GM12892 (cell line): ENCODE measurements at regions not wholly inside any gene's neighbourhood (a gene's known extent, or its start where the extent isn't known, plus 50 kb on each side); places are given as distances from the start of the nearest gene placed in this dataset.

ENCODE experiments used
- POLR2A ChIP-seq: IDR thresholded peaks from 2 replicates; pipeline ENCODE4 v1.6.1; 2011; ENCODE audit warnings: low read depth, low read length, control low read depth
- POLR2AphosphoS5 ChIP-seq: IDR thresholded peaks from 2 replicates; pipeline ENCODE4 v1.6.1; 2011; ENCODE audit warnings: low read depth, low read length, control low read depth
- TAF1 ChIP-seq: IDR thresholded peaks from 2 replicates; pipeline ENCODE4 v1.6.1; 2011; ENCODE audit warnings: low read depth, mild to moderate bottlenecking, control low read depth, low read length, borderline replicate concordance

DNA sequence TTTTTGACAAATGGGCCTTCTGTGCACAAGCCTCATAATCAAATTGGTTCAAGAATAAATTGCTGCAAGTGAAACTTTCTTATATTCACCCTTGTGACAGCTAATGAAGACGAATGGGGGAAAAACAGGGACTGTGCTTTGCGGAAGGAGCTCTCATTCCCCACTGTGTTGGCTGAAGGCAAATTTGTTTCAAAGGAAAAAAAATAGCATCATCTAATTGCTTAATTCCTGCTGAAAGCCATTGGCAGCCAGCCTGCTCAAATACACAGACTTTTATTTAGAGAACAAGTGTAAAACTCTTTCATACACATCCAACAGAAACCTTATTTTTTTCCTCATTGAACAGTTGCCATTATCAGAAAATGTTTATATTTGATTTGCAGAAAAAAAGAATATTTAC lies 172.3 kb downstream of the ARL6IP6 start:
- TF ChIP-seq POLR2A (no peak), POLR2AphosphoS5 (no peak), TAF1 (no peak)
